Small intestine (tissue), 7 donors: ENCODE measurements at regions not wholly inside any gene's neighbourhood (a gene's known extent, or its start where the extent isn't known, plus 50 kb on each side); places are given as distances from the start of the nearest gene placed in this dataset.

Experiments used
- DNase-seq, 2 donors: peaks; one replicate each; pipeline versions ENCODE4 v3.0.0 to v3.0.0-alpha.2; 2013
- FAIRE-seq: peaks from 2 replicates; lab custom pipeline; 2012; peaks lifted over from hg19 to GRCh38; lab: Jason Lieb, UNC
- H3K27ac ChIP-seq, 3 donors: one replicate each; pipeline ENCODE4 v1.5.1; 2013; ENCODE audit warnings: low read length in 2 of 3, mild to moderate bottlenecking in 2 of 3, control low read depth in 1 of 3, inconsistent platforms in 1 of 3, low read depth in 1 of 3, moderate library complexity in 1 of 3
- H3K27me3 ChIP-seq, 3 donors: one replicate each; pipeline ENCODE4 v1.6.1; 2013; ENCODE audit warnings: low read length in 3 of 3, inconsistent platforms in 1 of 3; ENCODE audit not compliant: control insufficient read depth in 3 of 3, insufficient read depth in 3 of 3
- H3K36me3 ChIP-seq, 3 donors: one replicate each; pipeline ENCODE4 v1.6.1; 2013; ENCODE audit warnings: low read length in 3 of 3, inconsistent platforms in 1 of 3, low read depth in 1 of 3, mild to moderate bottlenecking in 1 of 3, moderate library complexity in 1 of 3; ENCODE audit not compliant: control insufficient read depth in 3 of 3, insufficient read depth in 2 of 3
- H3K4me1 ChIP-seq, 3 donors: one replicate each; pipeline ENCODE4 v1.6.1; 2013; ENCODE audit warnings: low read length in 2 of 3, inconsistent platforms in 1 of 3, low read depth in 1 of 3, mild to moderate bottlenecking in 1 of 3, moderate library complexity in 1 of 3; ENCODE audit not compliant: control insufficient read depth in 3 of 3, insufficient read depth in 2 of 3
- H3K4me3 ChIP-seq, 3 donors: one replicate each; pipeline ENCODE4 v1.5.1; 2013; ENCODE audit warnings: low read length in 3 of 3, control low read depth in 1 of 3, inconsistent platforms in 1 of 3, low read depth in 1 of 3, mild to moderate bottlenecking in 1 of 3, moderate library complexity in 1 of 3
- H3K9me3 ChIP-seq, 2 donors: one replicate each; pipeline ENCODE4 v1.6.1; 2013; ENCODE audit warnings: low read depth in 1 of 2, low read length in 1 of 2; ENCODE audit not compliant: control insufficient read depth in 2 of 2, insufficient read depth in 1 of 2
- WGBS, 3 donors: extraction: QIAGEN DNeasy Blood & Tissue Kit; methylation state at CpG; one replicate each; pipeline ENCODE4 v1.1.7; 2013; 5-methylcytosine and 5-hydroxymethylcytosine counted together
- donor health status: healthy with polysubstance abuse.
- donor health status: control.
- donor health status: control.
- donor health status: Bipolar disorder and iron deficiency.
- donor health status: healthy.

DNA sequence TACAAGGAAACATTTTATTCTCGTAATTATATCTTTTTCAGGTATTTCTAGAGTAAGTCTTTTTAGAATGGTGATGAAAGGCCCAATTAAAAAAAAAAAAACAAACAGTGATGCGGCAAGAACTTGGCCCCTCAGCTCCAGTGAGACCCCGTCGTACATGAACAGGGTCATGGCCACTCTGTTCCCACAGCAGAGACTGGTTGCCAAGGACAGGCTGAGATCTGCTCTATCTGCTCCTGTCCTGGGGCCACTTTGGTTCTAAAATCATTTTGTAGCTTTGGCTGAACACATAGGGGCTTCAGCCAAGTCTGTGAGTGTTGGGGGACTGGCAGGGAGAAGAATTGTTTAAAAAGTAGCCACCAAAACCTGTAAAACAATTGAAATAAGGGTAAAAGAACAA lies 286.9 kb downstream of the RFC3 start:
- WGBS, 3 donors, result 85 to 97% (median 87%) methylated on average over 4 of the region's 4 CpGs
- no peaks in the 10 kb centered on the region for H3K27me3 ChIP-seq
- peaks cover 0 to 5% of the 10 kb centered on the region in 2 donors for H3K9me3 ChIP-seq
- H3K4me3 ChIP-seq, result no peak overlapping the region
- H3K4me1 ChIP-seq, result no peaks in the 10 kb centered on the region
- FAIRE-seq, result no peak
- no peaks in the 10 kb centered on the region for H3K36me3 ChIP-seq
- H3K27ac ChIP-seq, result no peak overlapping the region
- no peak for DNase-seq

DNA sequence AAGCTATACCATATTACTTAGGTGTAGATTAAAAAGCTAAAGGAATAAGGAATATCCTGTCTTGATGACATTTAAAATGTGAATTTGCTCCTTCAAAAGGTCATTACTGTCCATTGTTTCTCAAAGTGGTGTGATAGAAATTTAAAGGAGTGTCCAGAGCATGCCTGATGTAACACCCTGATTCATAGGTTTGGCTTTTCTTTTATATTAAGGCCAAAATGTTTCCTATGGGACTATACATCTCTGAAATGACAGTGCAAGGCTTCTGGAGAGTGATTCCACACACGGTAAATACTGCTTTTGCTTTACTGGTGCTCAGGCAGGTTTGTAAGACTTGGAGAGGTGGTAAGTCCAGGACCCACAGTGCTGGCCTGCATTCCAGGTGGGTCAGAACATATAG lies 289.9 kb downstream of the RFC3 start:
- Histone ChIP-seq H3K9me3 (peaks cover 0 to 5% of the 10 kb centered on the region in 2 donors), H3K4me3 (no peak overlapping the region), H3K36me3 (no peaks in the 10 kb centered on the region), H3K27me3 (no peaks in the 10 kb centered on the region), H3K27ac (no peak overlapping the region), H3K4me1 (no peaks in the 10 kb centered on the region)
- 69 to 96% (median 83%) methylated on average over 1 of the region's 1 CpG for WGBS, 3 donors
- DNase-seq (no peak), FAIRE-seq (no peak)

DNA sequence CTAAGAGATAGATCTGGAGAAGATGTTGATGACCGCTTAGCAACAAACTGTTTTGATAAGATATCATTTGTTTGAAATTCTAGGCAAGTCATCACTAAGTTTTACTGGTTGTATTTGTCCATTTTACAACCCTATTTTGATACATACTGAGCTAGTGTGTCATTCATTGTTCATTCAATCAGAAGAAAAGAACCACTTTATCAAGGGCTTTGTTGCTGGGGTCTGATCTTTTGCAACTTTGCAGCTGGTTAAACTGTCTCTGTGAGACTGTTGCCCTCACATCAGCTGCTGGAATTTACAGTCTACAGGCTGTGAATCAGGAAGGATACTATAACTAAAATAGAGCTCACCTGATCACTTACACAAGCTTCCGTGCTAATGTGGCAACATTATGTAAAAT lies 290.5 kb downstream of the RFC3 start:
- FAIRE-seq (no peak), DNase-seq (no peak)

DNA sequence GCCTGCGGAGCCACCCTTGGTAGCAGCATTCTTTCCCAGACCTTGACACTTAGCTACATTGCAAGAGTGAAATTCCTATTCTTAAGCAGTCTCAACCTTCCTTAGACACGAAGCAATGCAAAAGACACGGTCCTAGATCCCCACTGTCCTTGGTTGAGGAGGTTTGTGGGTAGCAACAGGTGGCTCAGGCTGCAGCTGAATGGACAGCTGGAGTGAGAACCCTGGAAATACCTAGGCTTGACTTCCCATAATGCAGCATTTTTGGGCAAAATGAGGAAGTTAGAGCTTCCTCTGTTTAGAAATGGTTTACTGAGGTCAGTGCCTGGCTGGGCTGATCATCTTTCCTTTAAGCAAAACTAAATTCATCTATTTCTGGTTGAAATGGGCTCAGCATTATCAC lies 296.6 kb downstream of the RFC3 start:
- H3K27me3 ChIP-seq, result no peaks in the 10 kb centered on the region
- H3K4me1 ChIP-seq, result no peaks in the 10 kb centered on the region
- no peak overlapping the region for H3K4me3 ChIP-seq
- peaks cover 0 to under 1% of the 10 kb centered on the region in 2 donors for H3K9me3 ChIP-seq
- no peak overlapping the region for H3K27ac ChIP-seq
- FAIRE-seq (no peak), DNase-seq (no peak)
- WGBS, 3 donors, result 70 to 74% (median 72%) methylated on average over 3 of the region's 3 CpGs
- H3K36me3 ChIP-seq, result no peaks in the 10 kb centered on the region

More for the DNA sequence above, 290.5 kb downstream of the RFC3 start:
- H3K9me3 ChIP-seq, result peaks cover 0 to 5% of the 10 kb centered on the region in 2 donors
- WGBS, 3 donors, result 83 to 88% (median 86%) methylated on average over 2 of the region's 2 CpGs
- H3K36me3 ChIP-seq, result no peaks in the 10 kb centered on the region
- H3K4me3 ChIP-seq, result no peak overlapping the region
- no peaks in the 10 kb centered on the region for H3K27me3 ChIP-seq
- no peaks in the 10 kb centered on the region for H3K4me1 ChIP-seq
- no peak overlapping the region for H3K27ac ChIP-seq

DNA sequence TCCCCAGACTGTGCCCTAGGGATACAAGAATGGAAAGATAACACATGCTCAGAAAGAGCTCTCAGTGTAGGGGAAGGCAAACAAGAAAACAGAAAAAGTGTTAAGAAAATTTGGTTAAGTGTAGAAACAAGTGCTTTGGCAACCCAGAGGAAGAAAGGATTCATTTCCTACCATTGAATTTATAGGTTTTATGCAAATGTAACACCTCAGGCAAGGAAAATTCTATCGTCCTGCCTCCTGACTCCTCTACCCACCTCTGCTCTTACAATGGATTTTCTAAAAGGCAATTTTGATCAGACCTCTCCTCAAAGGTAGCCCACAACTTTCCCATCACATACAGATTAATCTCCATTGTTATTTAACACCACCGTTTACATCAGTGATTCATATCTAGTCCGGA lies 298.7 kb downstream of the RFC3 start:
- no peaks in the 10 kb centered on the region for H3K9me3 ChIP-seq
- DNase-seq, result no peak
- WGBS, 3 donors, result 68 to 80% (median 76%) methylated on average over 3 of the region's 3 CpGs
- H3K4me1 ChIP-seq, result no peaks in the 10 kb centered on the region
- H3K27me3 ChIP-seq, result no peaks in the 10 kb centered on the region
- FAIRE-seq, result no peak
- no peak overlapping the region for H3K4me3 ChIP-seq
- no peaks in the 10 kb centered on the region for H3K36me3 ChIP-seq
- no peak overlapping the region for H3K27ac ChIP-seq

DNA sequence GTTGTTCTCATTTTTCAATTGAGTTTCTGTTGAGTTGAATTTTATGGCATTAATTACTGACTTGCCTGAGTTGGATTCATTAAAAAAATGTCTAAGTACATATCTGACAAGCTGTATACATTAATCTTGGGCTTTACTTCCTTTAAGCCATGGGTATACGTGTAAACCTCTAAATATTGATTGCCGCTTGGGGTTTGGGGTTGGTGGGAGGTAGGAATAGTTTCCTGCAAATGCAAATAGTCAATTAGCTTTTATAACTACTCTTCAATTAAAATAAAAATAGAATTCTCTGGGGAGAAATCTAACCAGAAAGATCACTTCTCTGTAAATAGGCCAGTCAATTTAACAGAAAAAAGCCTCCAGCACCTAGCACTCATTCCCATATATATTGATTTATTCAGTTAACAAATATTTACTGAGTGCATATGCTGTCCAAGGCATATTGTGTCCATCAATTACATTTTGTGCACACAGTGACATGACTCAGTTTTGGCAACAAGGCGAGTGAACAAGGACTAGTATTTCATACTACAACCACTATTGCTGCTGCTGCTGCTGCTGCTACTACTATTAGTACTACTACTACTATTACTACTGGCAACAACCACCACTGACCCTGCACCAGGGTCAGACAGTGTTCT lies 306.8 kb downstream of the RFC3 start:
- Histone ChIP-seq H3K4me3 (no peak overlapping the region), H3K9me3 (no peaks in the 10 kb centered on the region), H3K36me3 (no peaks in the 10 kb centered on the region), H3K27me3 (no peaks in the 10 kb centered on the region), H3K27ac (no peak overlapping the region), H3K4me1 (no peaks in the 10 kb centered on the region)
- FAIRE-seq, result no peak
- 65 to 72% (median 70%) methylated on average over 3 of the region's 3 CpGs for WGBS, 3 donors
- DNase-seq, result peak in 1 of 2 donors; percentile 34

DNA sequence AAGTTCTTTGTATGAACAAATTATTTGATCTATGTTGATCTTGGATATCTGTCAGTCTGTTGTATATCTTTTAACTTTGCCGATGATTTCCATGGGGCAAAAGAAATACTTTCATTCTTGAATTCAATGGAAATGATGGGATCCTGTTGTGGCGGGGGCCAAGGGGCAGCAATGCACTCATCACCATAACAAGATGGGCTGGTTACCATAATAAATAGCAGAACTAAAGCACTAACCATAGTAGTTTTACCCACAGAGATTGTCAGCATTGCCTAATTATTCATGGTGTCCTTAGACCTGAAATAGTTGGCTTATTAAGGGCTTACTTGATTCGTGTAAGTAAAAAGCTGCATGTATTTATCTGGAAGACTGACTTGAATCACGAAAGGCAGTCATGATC lies 309.6 kb downstream of the RFC3 start:
- DNase-seq (no peak), FAIRE-seq (no peak)
- H3K9me3 ChIP-seq, result no peaks in the 10 kb centered on the region
- no peaks in the 10 kb centered on the region for H3K36me3 ChIP-seq
- 88 to 94% (median 91%) methylated on average over 4 of the region's 4 CpGs for WGBS, 3 donors
- no peaks in the 10 kb centered on the region for H3K4me1 ChIP-seq
- no peaks in the 10 kb centered on the region for H3K27me3 ChIP-seq
- H3K4me3 ChIP-seq, result no peak overlapping the region
- no peak overlapping the region for H3K27ac ChIP-seq

DNA sequence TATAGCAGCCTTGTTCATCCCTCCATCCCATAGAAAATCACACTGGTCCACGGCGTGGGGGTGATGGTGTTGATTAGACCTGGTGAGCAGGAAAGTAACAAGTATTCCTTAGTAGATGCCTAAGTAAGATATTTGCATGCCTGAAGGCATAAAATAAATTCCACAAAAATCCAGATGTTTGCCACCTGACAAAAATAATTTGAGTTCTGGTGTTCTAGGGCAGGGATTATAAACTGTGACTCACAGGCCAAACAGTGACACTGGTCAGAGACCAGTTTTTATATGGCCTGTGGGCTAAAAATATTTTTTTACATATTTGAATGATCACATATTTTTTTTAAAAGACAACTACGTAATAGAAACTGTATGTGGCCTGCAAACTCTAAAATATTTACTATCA lies 310.7 kb downstream of the RFC3 start:
- DNase-seq (no peak), FAIRE-seq (no peak)
- Histone ChIP-seq H3K36me3 (no peaks in the 10 kb centered on the region), H3K4me3 (no peak overlapping the region), H3K27ac (no peak overlapping the region), H3K4me1 (no peaks in the 10 kb centered on the region), H3K9me3 (no peaks in the 10 kb centered on the region), H3K27me3 (no peaks in the 10 kb centered on the region)
- WGBS, 3 donors, result 85 to 91% (median 87%) methylated on average over 3 of the region's 3 CpGs

DNA sequence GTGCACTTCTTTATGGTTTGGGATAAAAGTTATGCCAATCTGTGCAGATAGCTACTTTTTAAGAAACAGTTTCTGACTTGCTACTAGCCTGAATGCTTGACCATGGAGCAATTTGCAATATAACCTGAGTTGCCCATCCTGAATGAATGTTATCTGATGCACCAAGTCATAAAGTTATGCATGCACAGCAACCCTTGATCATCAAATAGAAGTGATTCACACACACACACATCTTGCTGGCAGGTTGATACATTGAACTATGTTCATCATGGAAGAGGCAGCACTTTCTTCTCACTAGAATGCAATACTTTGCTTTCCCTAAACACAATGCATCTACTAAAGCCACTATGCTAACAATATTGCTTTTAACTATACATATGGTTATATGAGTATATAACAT lies 311.5 kb downstream of the RFC3 start:
- Histone ChIP-seq H3K9me3 (no peaks in the 10 kb centered on the region), H3K27me3 (no peaks in the 10 kb centered on the region), H3K4me1 (no peaks in the 10 kb centered on the region), H3K27ac (no peak overlapping the region), H3K4me3 (no peak overlapping the region), H3K36me3 (no peaks in the 10 kb centered on the region)
- DNase-seq, result peak; percentile 58 to 66
- FAIRE-seq, result no peak
